ENCODE measurements at regions not wholly inside any gene's neighbourhood (a gene's known extent, or its start where the extent isn't known, plus 50 kb on each side); places are given as distances from the start of the nearest gene placed in this dataset.
"Not testable (repeated sequence)": the region's sequence is repeated elsewhere in the genome, so short reads cannot be mapped to it uniquely, and the experiment has no call there.

DNA sequence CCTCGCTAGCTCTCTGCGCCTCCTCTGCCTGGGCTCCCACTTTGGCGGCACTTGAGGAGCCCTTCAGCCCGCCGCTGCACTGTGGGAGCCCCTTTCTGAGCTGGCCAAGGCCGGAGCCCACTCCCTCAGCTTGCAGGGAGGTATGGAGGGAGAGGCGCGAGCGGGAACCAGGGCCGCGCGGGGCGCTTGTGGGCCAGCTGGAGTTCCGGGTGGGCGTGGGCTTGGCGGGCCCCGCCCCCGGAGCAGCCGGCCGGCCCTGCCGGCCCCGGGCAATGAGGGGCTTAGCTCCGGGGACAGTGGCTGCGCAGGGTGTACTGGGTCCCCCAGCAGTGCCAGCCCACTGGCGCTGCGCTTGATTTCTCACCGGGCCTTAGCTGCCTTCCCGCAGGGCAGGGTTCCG, 203.3 kb upstream of the GRM3 start:
- H3K27me3 Mint-ChIP-seq, H3K9me3 Mint-ChIP-seq, H3K4me3 Mint-ChIP-seq, H3K36me3 Mint-ChIP-seq, H3K27ac Mint-ChIP-seq, H3K4me1 Mint-ChIP-seq, ATAC-seq: not testable (repeated sequence)

DNA sequence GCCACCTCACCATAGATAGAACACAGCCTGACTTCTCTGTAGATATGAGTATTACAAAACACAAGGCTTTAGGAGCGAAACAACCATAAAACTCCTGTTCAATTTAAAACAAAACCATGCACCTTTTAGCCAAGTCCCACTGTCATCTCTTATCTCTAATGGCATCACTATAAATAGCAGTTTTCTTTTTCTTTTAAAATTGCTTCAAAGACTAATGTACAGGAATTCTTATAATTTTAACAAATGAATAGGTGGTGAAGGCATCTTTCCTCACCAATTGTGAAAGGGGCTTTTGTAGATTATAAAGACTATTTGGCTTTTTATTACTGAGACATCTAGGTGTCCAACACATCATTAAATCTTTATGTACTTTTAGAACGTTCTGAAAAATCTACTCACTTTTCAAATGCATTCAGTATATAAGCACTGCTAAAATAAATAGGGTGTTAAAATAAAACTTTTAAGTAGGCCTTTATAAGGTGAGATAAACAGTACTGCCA, 205.7 kb upstream of the GRM3 start:
- no peaks in the 10 kb centered on the region for H3K4me1 Mint-ChIP-seq
- no peaks in the 10 kb centered on the region for H3K36me3 Mint-ChIP-seq
- no peak overlapping the region for H3K4me3 Mint-ChIP-seq
- no peaks in the 10 kb centered on the region for H3K27me3 Mint-ChIP-seq
- peaks cover 6% of the 10 kb centered on the region for H3K9me3 Mint-ChIP-seq
- H3K27ac Mint-ChIP-seq = no peak overlapping the region
- ATAC-seq = no peak

DNA sequence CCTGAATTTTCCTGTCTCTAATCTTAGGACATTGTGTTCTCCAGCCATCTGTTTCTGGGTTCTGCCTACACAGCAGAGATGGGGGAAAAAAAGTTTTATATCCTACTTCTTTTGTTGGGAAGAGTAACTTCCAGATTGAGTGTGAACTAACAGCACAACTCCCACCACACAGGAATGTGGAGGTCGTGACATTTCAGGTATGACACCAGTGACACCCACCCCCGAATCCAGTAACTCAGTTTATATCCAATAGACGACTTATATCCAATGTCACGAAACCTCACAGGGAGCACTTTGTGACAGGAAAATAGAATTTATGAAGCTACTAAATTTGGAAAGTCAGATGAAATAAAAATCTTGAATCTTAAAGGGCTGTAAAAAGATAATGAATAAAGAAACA, 211.9 kb upstream of the GRM3 start:
- Mint-ChIP-seq H3K4me3 (no peak overlapping the region), H3K27me3 (no peaks in the 10 kb centered on the region), H3K4me1 (no peaks in the 10 kb centered on the region), H3K9me3 (no peaks in the 10 kb centered on the region), H3K36me3 (no peaks in the 10 kb centered on the region), H3K27ac (no peak overlapping the region)
- no peak for ATAC-seq

DNA sequence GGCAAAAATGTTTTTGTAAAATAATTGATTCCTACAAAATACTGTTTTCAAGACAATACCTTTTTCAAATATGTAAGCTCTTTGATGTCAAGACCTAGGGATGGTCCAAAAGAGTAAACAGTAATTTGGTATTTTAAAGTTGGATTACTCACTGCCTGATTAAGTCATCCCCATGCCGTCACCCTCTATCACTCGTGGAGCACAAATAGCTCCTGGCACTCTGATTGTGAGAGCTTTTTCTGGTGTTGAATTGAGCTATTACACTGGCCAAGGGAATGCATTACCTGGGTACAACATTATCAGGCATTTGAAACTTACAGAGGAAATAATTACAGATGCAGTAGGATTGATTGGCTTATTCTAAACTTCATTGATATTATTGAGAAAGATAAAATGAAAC, 231.9 kb upstream of the GRM3 start:
- no peaks in the 10 kb centered on the region for H3K4me1 Mint-ChIP-seq
- H3K4me3 Mint-ChIP-seq = no peak overlapping the region
- no peak overlapping the region for H3K27ac Mint-ChIP-seq
- H3K9me3 Mint-ChIP-seq = no peaks in the 10 kb centered on the region
- no peaks in the 10 kb centered on the region for H3K27me3 Mint-ChIP-seq
- ATAC-seq = no peak
- H3K36me3 Mint-ChIP-seq = no peaks in the 10 kb centered on the region

DNA sequence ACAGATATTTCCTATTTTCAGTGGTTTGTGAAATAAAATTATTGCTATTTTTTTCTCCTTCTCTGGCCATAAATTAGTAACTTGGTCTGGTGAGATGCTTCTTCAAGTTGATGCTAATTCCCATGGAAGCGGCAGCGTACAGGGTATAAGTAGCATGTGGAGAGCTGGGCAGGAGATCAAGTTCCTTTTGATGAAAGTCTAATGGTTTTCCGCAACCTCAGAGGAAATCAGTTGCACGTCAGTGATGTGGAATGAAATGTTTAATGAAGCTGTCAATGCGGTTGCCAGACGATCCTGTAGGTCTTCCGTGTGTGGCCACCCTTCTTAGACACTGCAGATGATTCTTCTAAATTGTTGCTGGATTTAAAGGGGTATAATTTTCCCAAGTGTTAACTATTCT, 236.4 kb upstream of the GRM3 start:
- ATAC-seq = no peak
- Mint-ChIP-seq H3K27me3 (no peaks in the 10 kb centered on the region), H3K4me3 (no peak overlapping the region), H3K36me3 (no peaks in the 10 kb centered on the region), H3K27ac (no peak overlapping the region), H3K9me3 (no peaks in the 10 kb centered on the region), H3K4me1 (no peaks in the 10 kb centered on the region)

DNA sequence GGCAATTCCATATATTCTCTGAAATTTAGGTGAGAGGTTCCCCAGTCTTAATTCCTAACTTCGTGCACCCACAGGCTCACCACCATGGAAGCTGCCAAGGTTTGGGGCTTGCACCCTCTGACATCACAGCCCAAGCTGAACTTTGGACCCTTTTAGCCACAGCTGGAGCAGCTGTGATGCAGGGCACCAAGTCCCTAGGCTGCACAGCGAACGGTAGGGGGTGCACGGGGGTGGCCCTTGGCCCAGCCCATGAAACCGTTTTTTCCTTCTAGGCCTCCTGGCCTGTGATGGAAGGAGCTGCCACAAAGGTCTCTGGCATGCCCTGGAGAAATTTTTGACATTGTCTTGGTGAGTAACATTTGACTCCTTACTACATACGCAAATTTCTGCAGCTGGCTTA, 251.9 kb upstream of the GRM3 start:
- no peak overlapping the region for H3K27ac Mint-ChIP-seq
- no peaks in the 10 kb centered on the region for H3K27me3 Mint-ChIP-seq
- H3K36me3 Mint-ChIP-seq = no peaks in the 10 kb centered on the region
- H3K9me3 Mint-ChIP-seq = peaks cover 8% of the 10 kb centered on the region
- no peak for ATAC-seq
- no peaks in the 10 kb centered on the region for H3K4me1 Mint-ChIP-seq
- no peak overlapping the region for H3K4me3 Mint-ChIP-seq

DNA sequence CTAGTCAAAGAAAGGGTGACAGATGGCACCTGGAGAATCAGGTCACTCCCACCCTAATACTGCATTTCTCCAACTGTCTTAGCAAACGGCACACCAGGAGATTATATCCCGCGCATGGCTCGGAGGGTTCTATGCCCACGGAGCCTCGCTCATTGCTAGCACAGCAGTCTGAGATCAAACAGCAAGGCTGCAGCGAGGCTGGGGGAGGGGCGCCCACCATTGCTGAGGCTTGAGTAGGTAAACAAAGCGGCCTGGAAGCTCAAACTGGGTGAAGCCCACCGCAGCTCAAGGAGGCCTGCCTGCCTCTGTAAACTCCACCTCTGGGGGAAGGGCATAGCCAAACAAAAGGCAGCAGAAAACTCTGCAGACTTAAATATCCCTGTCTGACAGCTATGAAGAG, 268.1 kb upstream of the GRM3 start:
- not testable (repeated sequence) for H3K27me3 Mint-ChIP-seq, ATAC-seq, H3K4me1 Mint-ChIP-seq, H3K4me3 Mint-ChIP-seq, H3K36me3 Mint-ChIP-seq, H3K27ac Mint-ChIP-seq, H3K9me3 Mint-ChIP-seq

DNA sequence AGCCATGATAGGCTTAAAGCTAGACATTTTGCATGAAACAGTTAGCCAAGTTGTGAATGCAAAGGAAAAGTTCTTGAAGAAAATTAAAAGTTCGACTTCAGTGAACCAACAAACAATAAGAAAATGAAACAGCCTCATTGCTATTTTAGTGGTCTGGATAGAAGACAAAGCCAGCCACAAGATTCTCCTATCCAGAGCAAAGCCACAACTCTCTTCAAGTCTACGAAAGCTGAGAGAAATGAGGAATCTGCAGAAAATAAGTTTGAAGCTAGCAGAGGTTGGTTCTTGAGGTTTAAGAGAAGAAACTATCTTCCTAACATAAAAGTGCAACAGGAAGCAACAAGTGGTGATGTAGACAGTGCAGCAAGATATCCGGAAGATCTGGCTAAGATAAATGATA, 271.4 kb upstream of the GRM3 start:
- Mint-ChIP-seq H3K4me1 (no peaks in the 10 kb centered on the region), H3K36me3 (no peaks in the 10 kb centered on the region), H3K9me3 (no peaks in the 10 kb centered on the region), H3K27me3 (no peaks in the 10 kb centered on the region), H3K27ac (no peak overlapping the region), H3K4me3 (no peak overlapping the region)
- no peak for ATAC-seq

DNA sequence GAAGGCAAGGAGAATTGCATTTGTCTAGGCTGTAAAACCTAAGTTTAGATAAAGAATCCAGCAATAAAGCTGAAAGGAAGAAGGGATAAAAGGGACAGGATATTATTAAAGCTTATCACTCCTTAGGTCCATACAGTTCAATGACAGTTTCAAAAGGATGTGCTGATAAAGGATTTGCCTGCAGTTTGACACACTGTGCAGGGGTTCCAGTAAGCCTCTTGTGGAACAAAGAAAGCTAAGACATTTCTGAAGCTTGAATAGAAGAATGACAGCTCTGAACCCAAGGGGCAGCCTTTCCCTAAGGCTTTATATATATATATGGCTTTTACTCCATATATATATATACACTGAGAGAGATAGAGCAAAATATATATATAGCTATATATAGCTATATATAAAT, 276.8 kb upstream of the GRM3 start:
- Mint-ChIP-seq H3K27me3 (no peaks in the 10 kb centered on the region), H3K9me3 (no peaks in the 10 kb centered on the region), H3K36me3 (no peaks in the 10 kb centered on the region), H3K27ac (no peak overlapping the region), H3K4me3 (no peak overlapping the region), H3K4me1 (no peaks in the 10 kb centered on the region)
- ATAC-seq = no peak

DNA sequence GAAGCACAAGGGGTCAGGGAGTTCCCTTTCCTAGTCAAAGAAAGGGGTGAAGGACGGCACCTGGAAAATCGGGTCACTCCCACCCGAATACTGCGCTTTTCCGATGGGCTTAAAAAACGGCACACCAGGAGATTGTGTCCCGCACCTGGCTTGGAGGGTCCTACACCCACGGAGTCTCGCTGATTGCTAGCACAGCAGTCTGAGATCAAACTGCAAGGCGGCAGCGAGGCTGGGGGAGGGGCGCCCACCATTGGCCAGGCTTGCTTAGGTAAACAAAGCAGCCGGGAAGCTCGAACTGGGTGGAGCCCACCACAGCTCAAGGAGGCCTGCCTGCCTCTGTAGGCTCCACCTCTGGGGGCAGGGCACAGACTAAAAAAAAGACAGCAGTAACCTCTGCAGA, 303.3 kb upstream of the GRM3 start:
- not testable (repeated sequence) for H3K27me3 Mint-ChIP-seq, H3K4me3 Mint-ChIP-seq, H3K36me3 Mint-ChIP-seq, H3K9me3 Mint-ChIP-seq, H3K4me1 Mint-ChIP-seq, H3K27ac Mint-ChIP-seq, ATAC-seq

DNA sequence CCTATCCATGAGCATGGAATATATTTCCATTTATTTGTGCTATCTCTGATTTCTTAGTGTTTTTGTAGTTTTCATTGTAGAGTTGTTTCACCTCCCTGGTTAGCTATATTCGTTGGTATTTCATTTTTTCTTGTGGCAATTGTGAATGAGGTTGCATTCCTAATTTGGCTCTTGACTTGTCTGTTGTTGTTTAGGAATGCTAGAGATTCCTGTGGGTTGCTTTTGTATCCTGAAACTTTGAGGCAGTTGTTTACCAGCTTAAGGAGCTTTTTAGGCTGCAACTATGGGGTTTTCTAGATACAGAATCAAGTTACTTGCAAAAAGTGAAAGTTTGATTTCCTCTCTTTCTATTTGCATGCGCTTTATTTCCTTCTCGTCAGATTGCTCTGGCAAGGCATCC, 304.7 kb upstream of the GRM3 start:
- Mint-ChIP-seq H3K4me1 (no peaks in the 10 kb centered on the region), H3K9me3 (peaks cover 3% of the 10 kb centered on the region), H3K27ac (no peak overlapping the region), H3K4me3 (no peak overlapping the region), H3K36me3 (no peaks in the 10 kb centered on the region), H3K27me3 (no peaks in the 10 kb centered on the region)
- no peak for ATAC-seq

DNA sequence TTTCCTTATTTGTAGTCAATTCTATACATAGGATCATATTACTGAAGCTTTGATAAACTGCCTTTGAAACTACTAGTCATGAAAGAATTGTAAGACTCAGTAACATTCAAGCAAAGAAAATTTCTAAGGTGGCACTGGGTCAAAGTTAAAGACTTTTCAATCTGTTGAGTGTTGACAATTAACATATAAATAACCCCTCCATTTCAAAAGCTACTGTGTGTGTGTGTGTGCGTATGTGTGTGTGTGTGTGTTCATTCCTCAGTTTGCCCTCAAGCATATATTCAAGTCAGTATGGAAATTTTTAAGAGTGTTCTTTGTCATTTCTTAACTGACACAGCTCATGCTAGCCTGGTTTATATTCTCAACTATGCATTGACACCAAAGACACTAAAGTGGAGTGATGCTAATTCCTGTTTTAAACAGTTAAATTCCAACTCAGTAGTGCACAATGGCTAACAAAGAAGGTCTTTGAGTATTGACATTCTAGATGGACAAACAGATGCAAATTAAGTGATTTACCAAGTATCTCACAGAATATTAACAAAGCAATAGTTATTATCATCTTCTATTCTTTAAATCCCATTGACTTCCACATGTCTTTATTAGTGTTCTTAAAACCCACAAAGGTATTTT, 314.8 kb upstream of the GRM3 start:
- H3K27me3 Mint-ChIP-seq = no peaks in the 10 kb centered on the region

DNA sequence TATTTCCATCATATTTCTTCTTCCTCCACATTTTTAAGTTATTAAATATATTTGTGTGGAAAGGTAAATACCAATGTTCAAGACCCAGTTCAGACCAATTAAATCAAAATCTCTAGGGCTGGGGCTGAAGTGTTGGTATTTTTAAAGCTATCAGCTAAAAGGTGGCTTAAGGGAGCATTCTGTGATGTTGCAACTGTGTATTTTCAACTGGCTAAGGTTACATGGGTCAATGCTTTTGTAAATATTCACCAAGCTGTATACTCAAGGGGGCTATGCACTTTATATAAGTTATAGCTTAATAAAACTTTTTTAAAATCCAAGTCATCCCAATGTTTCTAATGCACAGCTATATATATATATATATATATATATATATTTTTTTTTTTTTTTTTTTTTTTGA, 316.9 kb upstream of the GRM3 start:
- no peaks in the 10 kb centered on the region for H3K27me3 Mint-ChIP-seq
- ATAC-seq = no peak
- H3K9me3 Mint-ChIP-seq = peaks cover 2% of the 10 kb centered on the region
- H3K4me1 Mint-ChIP-seq = no peaks in the 10 kb centered on the region
- no peaks in the 10 kb centered on the region for H3K36me3 Mint-ChIP-seq
- no peak overlapping the region for H3K27ac Mint-ChIP-seq
- no peak overlapping the region for H3K4me3 Mint-ChIP-seq

More for the DNA sequence above, 314.8 kb upstream of the GRM3 start:
- no peaks in the 10 kb centered on the region for H3K4me1 Mint-ChIP-seq
- no peaks in the 10 kb centered on the region for H3K36me3 Mint-ChIP-seq
- no peak overlapping the region for H3K4me3 Mint-ChIP-seq
- H3K27ac Mint-ChIP-seq = no peak overlapping the region
- ATAC-seq = no peak
- H3K9me3 Mint-ChIP-seq = peaks cover 2% of the 10 kb centered on the region

DNA sequence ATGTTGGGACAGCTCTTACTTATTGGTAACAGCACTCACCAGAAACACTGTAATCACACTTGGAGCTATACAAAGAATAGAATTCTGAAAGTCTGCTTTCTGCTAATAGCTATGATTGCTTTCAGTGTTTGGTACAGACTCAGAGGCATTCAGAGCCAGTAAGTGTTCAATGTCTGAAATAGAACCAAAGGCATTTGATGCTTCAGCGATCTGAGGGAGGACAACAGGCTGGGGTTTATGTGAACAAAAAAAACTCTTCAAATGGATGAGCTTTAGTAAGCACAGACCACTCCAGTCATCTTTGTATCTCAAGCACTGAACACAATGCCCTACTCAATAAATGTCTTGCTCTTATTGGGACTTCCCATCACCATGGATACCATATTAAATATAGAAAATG, 322.8 kb upstream of the GRM3 start:
- no peaks in the 10 kb centered on the region for H3K27me3 Mint-ChIP-seq

DNA sequence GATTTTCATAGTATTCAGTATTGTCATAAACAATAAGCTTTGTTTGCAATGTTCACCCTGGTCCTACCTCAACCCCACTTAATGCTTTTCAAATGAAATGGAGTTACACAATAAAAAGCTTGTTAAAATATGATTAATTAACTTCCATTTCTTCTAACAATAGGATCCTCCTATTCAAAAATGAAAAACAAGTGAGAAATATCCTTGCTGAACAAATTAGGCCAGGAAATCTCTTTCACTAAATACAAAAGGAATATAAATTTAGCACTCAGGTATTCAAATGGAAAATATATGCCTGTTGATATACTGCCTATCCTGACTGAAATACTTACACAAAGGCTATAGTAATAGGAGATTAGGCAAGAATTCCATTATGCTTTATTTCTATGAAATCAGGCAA, 323.4 kb upstream of the GRM3 start:
- Mint-ChIP-seq H3K27ac (no peak overlapping the region), H3K9me3 (no peaks in the 10 kb centered on the region), H3K4me1 (no peaks in the 10 kb centered on the region), H3K27me3 (no peaks in the 10 kb centered on the region), H3K4me3 (no peak overlapping the region), H3K36me3 (no peaks in the 10 kb centered on the region)
- no peak for ATAC-seq

More for the DNA sequence above, 322.8 kb upstream of the GRM3 start:
- Mint-ChIP-seq H3K4me3 (no peak overlapping the region), H3K36me3 (no peaks in the 10 kb centered on the region), H3K9me3 (no peaks in the 10 kb centered on the region), H3K4me1 (no peaks in the 10 kb centered on the region), H3K27ac (no peak overlapping the region)
- no peak for ATAC-seq

DNA sequence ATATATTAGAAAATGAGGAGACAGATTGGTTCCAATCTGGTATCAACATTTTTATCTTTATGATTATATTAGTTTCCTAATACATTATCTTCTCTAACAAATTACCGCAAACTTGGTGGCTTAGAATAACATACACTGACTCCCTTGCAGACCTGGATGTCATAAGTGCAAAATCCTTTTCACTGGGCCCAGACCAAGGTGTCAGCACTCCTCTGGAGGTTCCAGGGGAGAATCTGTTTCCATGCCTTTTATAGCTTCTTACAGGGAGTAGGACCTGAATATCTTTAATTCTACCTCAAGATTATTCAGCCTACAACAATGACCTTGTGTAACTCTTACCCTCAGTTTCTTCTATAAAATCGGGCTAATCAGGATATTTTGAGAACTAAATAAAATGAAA, 329.9 kb upstream of the GRM3 start:
- Mint-ChIP-seq H3K36me3 (no peaks in the 10 kb centered on the region), H3K4me1 (no peaks in the 10 kb centered on the region), H3K9me3 (no peaks in the 10 kb centered on the region), H3K27me3 (no peaks in the 10 kb centered on the region), H3K4me3 (no peak overlapping the region), H3K27ac (no peak overlapping the region)
- ATAC-seq = no peak

DNA sequence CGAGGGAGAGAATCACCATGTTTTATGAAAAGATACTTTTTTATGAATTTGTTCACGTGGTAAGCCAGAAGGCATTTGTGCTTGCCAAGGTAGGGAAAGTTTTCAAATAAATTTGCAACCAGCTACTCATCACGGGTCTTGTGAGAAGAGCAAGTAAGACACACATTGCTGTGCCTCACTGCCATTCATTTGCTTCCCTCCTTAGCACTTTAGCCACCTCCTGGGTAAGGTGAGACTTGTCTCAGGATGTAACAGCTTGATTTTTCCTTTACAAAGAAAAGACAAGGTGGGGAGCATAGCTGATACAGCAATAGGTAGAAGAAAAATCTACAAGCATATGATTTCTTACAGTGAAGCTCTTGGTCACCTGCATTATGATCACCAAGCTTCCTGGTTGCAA, 342.4 kb upstream of the GRM3 start:
- Mint-ChIP-seq H3K4me1 (no peaks in the 10 kb centered on the region), H3K4me3 (no peak overlapping the region), H3K9me3 (no peaks in the 10 kb centered on the region), H3K27me3 (no peaks in the 10 kb centered on the region), H3K36me3 (no peaks in the 10 kb centered on the region), H3K27ac (no peak overlapping the region)
- ATAC-seq = no peak

Measured in stimulated activated memory B cell treated with anti-CD40 and anti-IgM and Interleukin-4, amounts not matched to agents 10 μg/mL and 1 μg/mL and 100 μg/mL, for 72 hours (primary cell).